H9 (cell line): ENCODE measurements at regions not wholly inside any gene's neighbourhood (a gene's known extent, or its start where the extent isn't known, plus 50 kb on each side); places are given as distances from the start of the nearest gene placed in this dataset.
A peak's percentile ranks its signal among the peaks of the same experiment; 100 is the strongest.

Source experiments
- DNase-seq: peaks from one replicate; pipeline ENCODE4 v3.0.0-alpha.2; 2017
- H2AFZ ChIP-seq: one replicate; pipeline ENCODE4 v1.6.1; 2013; ENCODE audit warnings: mild to moderate bottlenecking, low read length, control low read depth, moderate library complexity
- H2AK5ac ChIP-seq: 2 replicates; pipeline ENCODE4 v1.6.1; 2013; ENCODE audit warnings: low read length, control low read depth, mixed read lengths; ENCODE audit not compliant: insufficient read length
- H2BK120ac ChIP-seq: one replicate; pipeline ENCODE4 v1.6.1; 2013; ENCODE audit warnings: low read depth, mild to moderate bottlenecking, low read length, control low read depth, inconsistent platforms; ENCODE audit not compliant: poor library complexity, severe bottlenecking
- H2BK12ac ChIP-seq: 2 replicates; pipeline ENCODE4 v1.6.1; 2013; ENCODE audit warnings: low read length, control low read depth, mixed read lengths, low read depth; ENCODE audit not compliant: insufficient read length
- H2BK15ac ChIP-seq: 2 replicates; pipeline ENCODE4 v1.6.1; 2013; ENCODE audit warnings: low read depth, low read length, control low read depth
- H2BK20ac ChIP-seq: one replicate; pipeline ENCODE4 v1.6.1; 2013; ENCODE audit warnings: low read depth, mild to moderate bottlenecking, low read length, control low read depth, inconsistent platforms; ENCODE audit not compliant: poor library complexity, severe bottlenecking
- H2BK5ac ChIP-seq: 2 replicates; pipeline ENCODE4 v1.6.1; 2013; ENCODE audit warnings: low read length, control low read depth, mixed read lengths; ENCODE audit not compliant: insufficient read length
- H3K14ac ChIP-seq: 2 replicates; pipeline ENCODE4 v1.6.1; 2013; ENCODE audit warnings: low read length, control low read depth; ENCODE audit not compliant: insufficient read depth
- H3K18ac ChIP-seq: 2 replicates; pipeline ENCODE4 v1.6.1; 2013; ENCODE audit warnings: low read depth, mild to moderate bottlenecking, mixed read lengths, low read length, control low read depth; ENCODE audit not compliant: insufficient read length
- H3K23ac ChIP-seq: 2 replicates; pipeline ENCODE4 v1.6.1; 2013; ENCODE audit warnings: low read length, control low read depth, mixed read lengths, low read depth; ENCODE audit not compliant: insufficient read length
- H3K23me2 ChIP-seq: 2 replicates; pipeline ENCODE4 v1.6.1; 2013; ENCODE audit warnings: low read depth, mild to moderate bottlenecking, mixed read lengths, low read length, control low read depth; ENCODE audit not compliant: insufficient read length, poor library complexity, severe bottlenecking
- H3K27ac ChIP-seq: 2 replicates; pipeline ENCODE4 v1.5.1; 2013; ENCODE audit warnings: low read length, control low read depth, mixed read lengths, low read depth; ENCODE audit not compliant: insufficient read length
- H3K27me3 ChIP-seq: 2 replicates; pipeline ENCODE4 v1.6.1; 2013; ENCODE audit warnings: low read length, control low read depth, inconsistent platforms; ENCODE audit not compliant: insufficient read depth
- H3K4ac ChIP-seq: 2 replicates; pipeline ENCODE4 v1.6.1; 2013; ENCODE audit warnings: low read depth, mild to moderate bottlenecking, control low read depth, inconsistent platforms, low read length, moderate library complexity
- H3K4me1 ChIP-seq: 2 replicates; pipeline ENCODE4 v1.6.1; 2013; ENCODE audit warnings: low read length, control low read depth, inconsistent platforms; ENCODE audit not compliant: insufficient read depth
- H3K4me2 ChIP-seq: 2 replicates; pipeline ENCODE4 v1.6.1; 2013; ENCODE audit warnings: low read length, control low read depth, mixed read lengths; ENCODE audit not compliant: insufficient read length, insufficient read depth
- H3K56ac ChIP-seq: 2 replicates; pipeline ENCODE4 v1.6.1; 2013; ENCODE audit warnings: low read depth, mild to moderate bottlenecking, mixed read lengths, low read length, control low read depth; ENCODE audit not compliant: insufficient read length
- H3K79me1 ChIP-seq: 2 replicates; pipeline ENCODE4 v1.6.1; 2013; ENCODE audit warnings: low read depth, mild to moderate bottlenecking, moderate library complexity, low read length, control low read depth, inconsistent platforms; ENCODE audit not compliant: insufficient read depth, poor library complexity, severe bottlenecking
- H3K79me2 ChIP-seq: 2 replicates; pipeline ENCODE4 v1.6.1; 2013; ENCODE audit warnings: low read length, control low read depth, inconsistent platforms; ENCODE audit not compliant: insufficient read depth
- H3K9ac ChIP-seq: 2 replicates; pipeline ENCODE4 v1.6.1; 2013; ENCODE audit warnings: low read length, control low read depth, mixed read lengths; ENCODE audit not compliant: insufficient read length; ENCODE audit errors: extremely low read depth
- H3K9me3 ChIP-seq: one replicate; pipeline ENCODE4 v1.6.1; 2013; ENCODE audit warnings: low read depth, low read length, inconsistent platforms; ENCODE audit not compliant: control insufficient read depth
- H3T11ph ChIP-seq: one replicate; pipeline ENCODE4 v1.6.1; 2013; ENCODE audit warnings: mild to moderate bottlenecking, low read length, control low read depth, inconsistent platforms
- H4K20me1 ChIP-seq: one replicate; pipeline ENCODE4 v1.6.1; 2013; ENCODE audit not compliant: control insufficient read depth, insufficient read length, insufficient read depth
- H4K5ac ChIP-seq: 2 replicates; pipeline ENCODE4 v1.6.1; 2013; ENCODE audit warnings: low read depth, mild to moderate bottlenecking, mixed read lengths, low read length, control low read depth; ENCODE audit not compliant: insufficient read length
- H4K8ac ChIP-seq: replicated peaks from 2 replicates; pipeline ENCODE4 v1.6.1; 2013; ENCODE audit warnings: low read length, control low read depth, mixed read lengths, low read depth; ENCODE audit not compliant: insufficient read length
- H4K91ac ChIP-seq: 2 replicates; pipeline ENCODE4 v1.6.1; 2013; ENCODE audit warnings: low read depth, mild to moderate bottlenecking, moderate library complexity, mixed read lengths, low read length, control low read depth; ENCODE audit not compliant: insufficient read length
- H3K27ac Mint-ChIP-seq, 3 experiments: 2 replicates in 2 of 3; 3 replicates in 1 of 3; pipeline ENCODE4 v1.8.0; 2020 to 2021; ENCODE audit warnings: mixed read lengths in 3 of 3, mild to moderate bottlenecking in 1 of 3, moderate library complexity in 1 of 3
- H3K27me3 Mint-ChIP-seq: 2 replicates; pipeline ENCODE4 v1.8.0; 2021; ENCODE audit warnings: low read depth, mild to moderate bottlenecking, moderate library complexity, mixed read lengths
- H3K36me3 Mint-ChIP-seq, 3 experiments: 2 replicates in 2 of 3; 3 replicates in 1 of 3; pipeline ENCODE4 v1.8.0; 2020 to 2021; ENCODE audit warnings: low read depth in 3 of 3, mixed read lengths in 3 of 3; ENCODE audit not compliant: insufficient read depth in 1 of 3
- H3K4me1 Mint-ChIP-seq, 2 experiments: 2 replicates each; pipeline ENCODE4 v1.8.0; 2020; ENCODE audit warnings: mixed read lengths in 2 of 2
- H3K4me3 Mint-ChIP-seq, 2 experiments: 2 replicates in 1 of 2; 3 replicates in 1 of 2; pipeline ENCODE4 v1.8.0; 2020 to 2021; ENCODE audit warnings: mild to moderate bottlenecking in 2 of 2, mixed read lengths in 2 of 2, moderate library complexity in 1 of 2
- H3K9me3 Mint-ChIP-seq, 2 experiments: 2 replicates in 1 of 2; 3 replicates in 1 of 2; pipeline ENCODE4 v1.8.0; 2020; ENCODE audit warnings: mild to moderate bottlenecking in 2 of 2, mixed read lengths in 2 of 2, moderate library complexity in 1 of 2
- WGBS: extraction: QIAGEN DNeasy Blood & Tissue Kit; methylation state at CpG from one replicate; pipeline ENCODE4 v1.1.7; 2013; ENCODE audit warnings: missing lambda C conversion rate, low lambda C conversion rate, mixed read lengths; ENCODE audit not compliant: insufficient read length; ENCODE audit errors: extremely low coverage; 5-methylcytosine and 5-hydroxymethylcytosine counted together
- TF ChIP-seq, protein P1 (sequence below): fragments of 200-600 bp; sonication (generic); conservative IDR thresholded peaks from 3 replicates; pipeline ENCODE4 v1.8.0; 2021; ENCODE audit warnings: antibody characterized with exemption, mild to moderate bottlenecking

DNA sequence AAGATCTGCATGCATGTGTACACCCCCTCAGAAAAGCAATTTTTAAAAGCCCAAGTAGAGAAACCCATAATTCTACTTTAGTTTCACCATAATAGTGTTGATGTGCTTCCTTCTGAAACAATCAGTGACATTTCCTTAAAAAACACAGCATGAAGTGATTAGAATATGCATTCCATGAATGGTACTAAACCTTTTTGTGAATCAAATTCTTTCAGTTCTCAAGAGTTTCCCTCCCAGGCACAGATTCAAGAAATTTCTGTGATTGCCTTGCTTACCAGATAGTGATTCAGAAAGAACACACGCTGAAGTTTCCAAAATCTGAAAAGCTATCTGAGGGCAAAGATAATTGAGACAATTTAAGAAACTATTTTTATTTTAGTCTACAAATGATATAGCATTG lies 136.4 kb upstream of the ADGRL2 start:
- no peak overlapping the region for H4K5ac ChIP-seq
- H3K27me3 ChIP-seq: no peaks in the 10 kb centered on the region
- no peaks in the 10 kb centered on the region for H3K79me1 ChIP-seq
- H2BK120ac ChIP-seq: no peak overlapping the region
- H3K18ac ChIP-seq: no peak overlapping the region
- Mint-ChIP-seq H3K9me3 (peaks cover 0 to 4% of the 10 kb centered on the region in 2 experiments; a peak in 2 of 5 replicates), H3K4me1 (peaks cover 39 to 41% of the 10 kb centered on the region in 2 experiments), H3K36me3 (peaks cover 0 to 5% (median 0%) of the 10 kb centered on the region in 3 experiments; a peak in 1 of 7 replicates), H3K27ac (peak overlapping the region in 2 of 3 experiments; percentile 85 to 90; a peak in 4 of 7 replicates), H3K4me3 (no peak overlapping the region), H3K27me3 (no peaks in the 10 kb centered on the region)
- H3K23ac ChIP-seq: no peak overlapping the region
- no peak overlapping the region for H2BK12ac ChIP-seq
- H2AK5ac ChIP-seq: no peak overlapping the region
- no peak for DNase-seq
- H3K4me2 ChIP-seq: no peak overlapping the region
- H3T11ph ChIP-seq: no peak overlapping the region
- H4K20me1 ChIP-seq: no peaks in the 10 kb centered on the region
- no peak overlapping the region for H3K9ac ChIP-seq
- no peak overlapping the region for H3K56ac ChIP-seq
- no peak overlapping the region for H3K27ac ChIP-seq
- no peak overlapping the region for H2BK15ac ChIP-seq
- H3K79me2 ChIP-seq: no peaks in the 10 kb centered on the region
- no peaks in the 10 kb centered on the region for H3K23me2 ChIP-seq
- H3K4ac ChIP-seq: no peak overlapping the region
- WGBS: no CpG with 5 or more reads among the region's 1 CpG
- H2BK5ac ChIP-seq: no peak overlapping the region
- H2AFZ ChIP-seq: no peak overlapping the region
- no peak overlapping the region for H4K91ac ChIP-seq
- TF ChIP-seq, protein P1, sequence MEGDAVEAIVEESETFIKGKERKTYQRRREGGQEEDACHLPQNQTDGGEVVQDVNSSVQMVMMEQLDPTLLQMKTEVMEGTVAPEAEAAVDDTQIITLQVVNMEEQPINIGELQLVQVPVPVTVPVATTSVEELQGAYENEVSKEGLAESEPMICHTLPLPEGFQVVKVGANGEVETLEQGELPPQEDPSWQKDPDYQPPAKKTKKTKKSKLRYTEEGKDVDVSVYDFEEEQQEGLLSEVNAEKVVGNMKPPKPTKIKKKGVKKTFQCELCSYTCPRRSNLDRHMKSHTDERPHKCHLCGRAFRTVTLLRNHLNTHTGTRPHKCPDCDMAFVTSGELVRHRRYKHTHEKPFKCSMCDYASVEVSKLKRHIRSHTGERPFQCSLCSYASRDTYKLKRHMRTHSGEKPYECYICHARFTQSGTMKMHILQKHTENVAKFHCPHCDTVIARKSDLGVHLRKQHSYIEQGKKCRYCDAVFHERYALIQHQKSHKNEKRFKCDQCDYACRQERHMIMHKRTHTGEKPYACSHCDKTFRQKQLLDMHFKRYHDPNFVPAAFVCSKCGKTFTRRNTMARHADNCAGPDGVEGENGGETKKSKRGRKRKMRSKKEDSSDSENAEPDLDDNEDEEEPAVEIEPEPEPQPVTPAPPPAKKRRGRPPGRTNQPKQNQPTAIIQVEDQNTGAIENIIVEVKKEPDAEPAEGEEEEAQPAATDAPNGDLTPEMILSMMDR: no peak
- H4K8ac ChIP-seq: no peak overlapping the region
- H2BK20ac ChIP-seq: no peak overlapping the region
- H3K9me3 ChIP-seq: no peaks in the 10 kb centered on the region
- H3K4me1 ChIP-seq: peaks cover 5% of the 10 kb centered on the region
- no peak overlapping the region for H3K14ac ChIP-seq
